ENCODE measurements at regions not wholly inside any gene's neighbourhood (a gene's known extent, or its start where the extent isn't known, plus 50 kb on each side); places are given as distances from the start of the nearest gene placed in this dataset.
"Not testable (repeated sequence)": the region's sequence is repeated elsewhere in the genome, so short reads cannot be mapped to it uniquely, and the experiment has no call there.

GRCh38 chr10:23850631-23851030, 358.3 kb upstream of the KIAA1217 start:
- Histone ChIP-seq H3K4me3 (no peak overlapping the region), H3K27ac (no peak overlapping the region)
- no peak for DNase-seq (ENCODE audit: low spot score)
- TF ChIP-seq CTCF (IDR thresholded peaks at IDR 0.05) = no peak

DNA sequence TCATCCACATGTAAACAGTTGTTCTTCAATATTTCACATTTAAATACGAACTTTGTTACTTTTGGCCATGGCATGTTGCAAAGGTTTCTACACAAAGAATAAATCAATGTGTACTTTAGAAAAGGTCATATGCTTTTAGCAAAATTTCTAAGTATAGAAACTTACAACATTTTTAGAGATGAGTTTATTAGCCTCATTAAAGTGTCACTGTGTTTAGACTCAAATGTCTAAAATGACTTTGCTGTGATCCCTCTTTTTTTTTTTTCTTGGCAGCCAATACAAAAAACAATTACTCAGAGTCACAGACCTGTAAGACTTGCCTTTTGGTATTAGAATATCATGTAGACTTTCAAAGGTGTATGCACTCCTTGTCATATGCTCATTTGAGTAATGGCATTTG, 349.3 kb upstream of the KIAA1217 start:
- Histone ChIP-seq H3K27ac (no peak overlapping the region), H3K4me3 (no peak overlapping the region)
- TF ChIP-seq CTCF (IDR thresholded peaks at IDR 0.05) = no peak
- DNase-seq (ENCODE audit: low spot score) = no peak

DNA sequence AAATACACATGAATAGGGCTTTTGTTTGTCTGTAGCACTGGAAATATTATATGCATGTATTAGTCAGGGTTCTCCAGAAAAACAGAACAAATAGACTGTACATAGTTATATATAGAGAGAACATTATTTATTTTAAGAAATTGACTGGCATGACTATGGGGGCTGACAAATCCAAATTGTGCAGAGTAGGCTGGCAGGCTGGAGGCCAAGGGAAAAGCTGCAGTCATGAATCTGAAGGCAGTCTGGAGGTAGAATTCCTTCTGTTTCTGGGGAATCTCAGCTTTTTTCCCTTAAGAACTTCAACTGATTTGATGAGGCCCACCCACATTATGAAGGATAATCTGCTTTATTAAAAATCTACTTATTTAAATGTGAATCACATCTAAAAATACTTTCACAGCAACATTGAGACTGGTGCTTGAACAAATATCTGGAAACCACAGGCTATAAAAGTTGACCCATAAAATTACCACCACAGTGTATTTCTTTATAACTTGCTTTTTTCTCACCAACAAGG, 344.2 kb upstream of the KIAA1217 start:
- Histone ChIP-seq H3K27ac (no peak overlapping the region), H3K4me3 (no peak overlapping the region)
- TF ChIP-seq CTCF (IDR thresholded peaks at IDR 0.05) = no peak
- no peak for DNase-seq (ENCODE audit: low spot score)

GRCh38 chr10:23866985-23867384, 342.0 kb upstream of the KIAA1217 start:
- not testable (repeated sequence) for DNase-seq (ENCODE audit: low spot score); H3K27ac ChIP-seq; H3K4me3 ChIP-seq

DNA sequence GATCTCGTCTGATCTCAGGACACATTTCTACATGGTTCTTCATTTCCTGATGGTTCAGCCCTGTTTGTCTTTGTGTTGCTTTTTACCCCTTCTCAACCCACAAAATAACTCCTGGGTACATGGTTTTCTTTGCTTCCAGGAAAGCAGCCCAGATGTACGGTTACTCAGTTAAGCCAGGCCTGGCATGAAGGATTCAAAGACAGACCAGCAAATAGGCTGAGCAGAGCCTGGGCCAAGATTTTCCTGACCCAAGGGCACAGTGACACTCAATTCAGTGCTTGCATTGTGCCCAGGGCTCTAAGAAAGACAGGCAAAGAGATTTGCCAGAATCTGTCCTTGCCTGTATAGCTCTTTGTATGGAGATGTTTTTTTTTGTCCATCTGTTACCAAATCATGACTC, 340.8 kb upstream of the KIAA1217 start:
- no peak for TF ChIP-seq CTCF (IDR thresholded peaks at IDR 0.05)
- no peak for DNase-seq (ENCODE audit: low spot score)
- Histone ChIP-seq H3K27ac (no peak overlapping the region), H3K4me3 (no peak overlapping the region)

DNA sequence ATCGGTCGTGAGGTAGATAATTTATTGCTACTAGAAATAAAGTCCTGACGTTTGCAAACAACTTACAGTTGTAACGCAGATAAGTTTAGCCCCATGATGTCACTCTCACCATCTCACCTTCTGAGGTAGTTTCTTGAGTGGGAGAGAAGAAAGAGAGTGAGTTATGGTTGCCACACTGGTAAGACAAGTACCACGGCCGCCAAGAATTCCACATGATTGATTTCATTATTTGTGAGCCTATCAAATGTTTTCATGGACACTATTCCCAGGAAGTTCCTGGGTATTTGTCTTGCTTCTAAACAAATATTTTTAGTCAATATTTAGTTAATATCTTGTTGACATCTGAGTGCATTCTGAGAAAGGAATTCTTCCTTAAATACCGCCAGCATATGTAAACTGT, 339.4 kb upstream of the KIAA1217 start:
- no peak for DNase-seq (ENCODE audit: low spot score)
- Histone ChIP-seq H3K27ac (no peak overlapping the region), H3K4me3 (no peak overlapping the region)
- TF ChIP-seq CTCF (IDR thresholded peaks at IDR 0.05) = no peak

DNA sequence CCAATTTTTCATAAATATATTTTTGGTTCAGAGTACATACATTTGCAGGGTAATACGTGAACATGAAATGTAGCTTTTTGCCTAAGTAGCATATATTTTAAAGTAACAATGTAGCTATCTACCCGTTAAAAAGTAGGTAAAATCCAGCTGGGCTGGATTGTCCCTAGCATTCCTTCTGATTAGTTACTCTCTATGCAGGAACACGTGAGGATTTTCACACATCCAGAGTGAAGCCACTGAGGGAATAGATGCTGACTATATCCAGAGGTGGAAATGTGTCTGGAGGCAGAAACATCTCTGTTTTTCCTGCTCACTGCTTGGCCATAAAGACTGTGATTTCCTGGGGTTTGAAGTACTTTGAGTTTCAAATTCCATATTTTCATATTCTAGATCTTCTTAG, 338.9 kb upstream of the KIAA1217 start:
- H3K4me3 ChIP-seq = no peak overlapping the region
- no peak for DNase-seq (ENCODE audit: low spot score)
- no peak for TF ChIP-seq CTCF (IDR thresholded peaks at IDR 0.05)
- H3K27ac ChIP-seq = no peak overlapping the region

Data from coronary artery (tissue), 2 donors.